Mucosa of descending colon (tissue), 3 donors: ENCODE measurements at regions not wholly inside any gene's neighbourhood (a gene's known extent, or its start where the extent isn't known, plus 50 kb on each side); places are given as distances from the start of the nearest gene placed in this dataset.

Experiments
- ATAC-seq: fragments of 200-7000 bp; cut with Tn5 transposase; one replicate; pipeline ENCODE4 v1.9.1; 2020; ENCODE audit warnings: mild to moderate bottlenecking, moderate library complexity
- DNase-seq, 3 donors: peaks; one replicate each; pipeline ENCODE4 v3.0.0-alpha.2; 2020
- H3K36me3 ChIP-seq: fragments of 200-600 bp; one replicate; pipeline ENCODE4 v1.8.0; 2021; ENCODE audit warnings: low read depth, mild to moderate bottlenecking
- H3K4me1 ChIP-seq: fragments of 200-600 bp; one replicate; pipeline ENCODE4 v1.8.0; 2021; ENCODE audit warnings: low read depth, mild to moderate bottlenecking
- H3K4me3 ChIP-seq: fragments of 200-600 bp; one replicate; pipeline ENCODE4 v1.8.0; 2021; ENCODE audit warnings: mild to moderate bottlenecking
- H3K9me3 ChIP-seq: fragments of 200-600 bp; one replicate; pipeline ENCODE4 v1.8.0; 2021; ENCODE audit warnings: mild to moderate bottlenecking
- intact Hi-C, 2 donors: fragments of 100-400 bp; cut with DNase I in 1 of 2; cut with micrococcal nuclease in 1 of 2; formaldehyde crosslinking; loops; one replicate each; pipeline versions ENCODE4 v1.11.0 to v1.11.1; 2022; cut with DNase I, micrococcal nuclease
- TF ChIP-seq, protein P1 (sequence below): fragments of 200-600 bp; IDR thresholded peaks from one replicate; pipeline ENCODE4 v1.8.0; 2022; ENCODE audit warnings: antibody characterized with exemption, mild to moderate bottlenecking
- donor health status: DM: no; HTN: no; CAD: no; lungs with moderate emphysema.
- donor health status: DM: no; HTN: no; CAD: no.
- donor health status: DM: no; HTN: yes; CAD: no.

DNA sequence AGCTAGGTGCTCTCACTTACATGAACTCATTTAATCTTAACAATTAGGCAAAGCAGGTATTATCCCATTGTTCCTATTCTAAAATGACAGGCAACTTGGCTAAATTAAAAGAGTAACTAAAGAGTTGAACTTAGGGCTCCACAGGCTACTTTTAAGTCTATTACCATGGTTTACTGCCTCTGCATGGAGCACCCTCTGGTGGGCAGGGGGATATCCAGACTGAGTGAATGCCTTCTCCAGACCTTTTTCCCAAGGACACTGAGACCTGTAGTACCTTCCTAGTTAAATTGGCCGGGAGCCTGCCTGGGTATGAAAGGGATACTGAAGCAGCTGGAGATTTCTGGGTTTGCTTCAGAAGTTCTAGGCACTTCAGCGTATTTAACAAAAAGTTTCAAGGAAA, 238.1 kb downstream of the ELAVL2 start:
- TF ChIP-seq, protein P1, sequence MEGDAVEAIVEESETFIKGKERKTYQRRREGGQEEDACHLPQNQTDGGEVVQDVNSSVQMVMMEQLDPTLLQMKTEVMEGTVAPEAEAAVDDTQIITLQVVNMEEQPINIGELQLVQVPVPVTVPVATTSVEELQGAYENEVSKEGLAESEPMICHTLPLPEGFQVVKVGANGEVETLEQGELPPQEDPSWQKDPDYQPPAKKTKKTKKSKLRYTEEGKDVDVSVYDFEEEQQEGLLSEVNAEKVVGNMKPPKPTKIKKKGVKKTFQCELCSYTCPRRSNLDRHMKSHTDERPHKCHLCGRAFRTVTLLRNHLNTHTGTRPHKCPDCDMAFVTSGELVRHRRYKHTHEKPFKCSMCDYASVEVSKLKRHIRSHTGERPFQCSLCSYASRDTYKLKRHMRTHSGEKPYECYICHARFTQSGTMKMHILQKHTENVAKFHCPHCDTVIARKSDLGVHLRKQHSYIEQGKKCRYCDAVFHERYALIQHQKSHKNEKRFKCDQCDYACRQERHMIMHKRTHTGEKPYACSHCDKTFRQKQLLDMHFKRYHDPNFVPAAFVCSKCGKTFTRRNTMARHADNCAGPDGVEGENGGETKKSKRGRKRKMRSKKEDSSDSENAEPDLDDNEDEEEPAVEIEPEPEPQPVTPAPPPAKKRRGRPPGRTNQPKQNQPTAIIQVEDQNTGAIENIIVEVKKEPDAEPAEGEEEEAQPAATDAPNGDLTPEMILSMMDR, result no peak
- no peaks in the 10 kb centered on the region for H3K9me3 ChIP-seq
- no peak overlapping the region for H3K4me3 ChIP-seq
- intact Hi-C loops, result no loop called here
- H3K36me3 ChIP-seq, result no peaks in the 10 kb centered on the region
- ATAC-seq (no peak), DNase-seq (no peak)
- no peaks in the 10 kb centered on the region for H3K4me1 ChIP-seq

DNA sequence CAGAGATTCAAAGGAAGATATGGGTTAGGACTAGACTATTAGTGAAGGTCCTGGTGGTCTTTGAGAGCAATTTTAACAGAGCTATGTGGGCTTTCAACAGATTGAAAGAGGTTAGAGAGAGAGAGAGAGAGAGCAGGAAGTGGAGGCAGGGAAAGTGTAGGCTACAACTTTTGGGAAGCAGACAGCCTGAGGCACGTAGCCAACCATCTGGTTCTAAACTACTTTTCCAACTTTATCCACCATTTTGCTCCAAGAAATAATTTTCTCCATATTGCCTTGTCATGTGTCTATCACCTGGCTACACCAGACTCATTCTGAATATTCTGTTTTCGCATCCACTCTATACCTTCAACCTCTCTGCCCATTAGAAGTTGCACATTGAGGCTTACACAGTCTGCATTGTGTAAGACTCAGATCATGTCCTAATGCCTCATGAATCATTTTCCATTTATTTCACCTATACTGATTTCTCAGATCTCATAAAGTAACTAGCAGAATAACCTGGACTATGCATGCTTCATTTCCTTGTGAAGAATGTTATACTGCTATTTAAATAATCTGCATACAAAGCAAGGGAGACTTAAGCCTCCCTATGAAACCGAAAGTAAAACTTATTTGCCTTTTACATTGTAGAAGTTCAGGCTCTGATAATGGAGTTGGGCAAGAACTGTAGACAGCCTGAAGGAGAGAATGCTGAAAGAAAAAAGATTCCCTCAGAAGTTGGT, 235.6 kb downstream of the ELAVL2 start:
- no peak overlapping the region for H3K4me3 ChIP-seq
- TF ChIP-seq, protein P1, result no peak

DNA sequence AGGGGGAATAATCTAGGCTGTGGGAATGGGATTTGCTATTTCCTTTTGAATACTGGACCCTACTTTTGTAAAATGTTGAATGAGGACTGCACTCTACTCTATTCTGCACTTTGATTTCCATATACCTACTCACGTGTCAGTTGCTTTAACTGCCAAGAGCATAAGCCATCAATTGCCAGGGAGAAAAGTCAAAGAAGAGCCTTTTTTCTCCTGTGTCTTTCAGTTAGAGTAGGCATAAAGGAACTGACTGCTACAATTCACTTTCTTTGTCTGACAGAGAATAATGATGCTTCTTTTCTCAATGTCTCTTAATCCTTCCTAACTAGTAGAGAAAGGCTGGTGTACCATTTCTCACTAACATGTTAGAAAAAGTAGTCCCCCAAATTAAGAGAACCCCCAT, 231.6 kb downstream of the ELAVL2 start:
- no peaks in the 10 kb centered on the region for H3K9me3 ChIP-seq
- no peaks in the 10 kb centered on the region for H3K36me3 ChIP-seq
- no peak for DNase-seq
- H3K4me1 ChIP-seq, result no peaks in the 10 kb centered on the region
- intact Hi-C loops, result no loop called here
- no peak overlapping the region for H3K4me3 ChIP-seq
- TF ChIP-seq, protein P1, result no peak
- no peak for ATAC-seq

More for the DNA sequence above, 235.6 kb downstream of the ELAVL2 start:
- Histone ChIP-seq H3K9me3 (no peaks in the 10 kb centered on the region), H3K4me1 (no peaks in the 10 kb centered on the region), H3K36me3 (no peaks in the 10 kb centered on the region)
- intact Hi-C loops, result no loop called here
- DNase-seq, result no peak
- peak; percentile 85 for ATAC-seq

DNA sequence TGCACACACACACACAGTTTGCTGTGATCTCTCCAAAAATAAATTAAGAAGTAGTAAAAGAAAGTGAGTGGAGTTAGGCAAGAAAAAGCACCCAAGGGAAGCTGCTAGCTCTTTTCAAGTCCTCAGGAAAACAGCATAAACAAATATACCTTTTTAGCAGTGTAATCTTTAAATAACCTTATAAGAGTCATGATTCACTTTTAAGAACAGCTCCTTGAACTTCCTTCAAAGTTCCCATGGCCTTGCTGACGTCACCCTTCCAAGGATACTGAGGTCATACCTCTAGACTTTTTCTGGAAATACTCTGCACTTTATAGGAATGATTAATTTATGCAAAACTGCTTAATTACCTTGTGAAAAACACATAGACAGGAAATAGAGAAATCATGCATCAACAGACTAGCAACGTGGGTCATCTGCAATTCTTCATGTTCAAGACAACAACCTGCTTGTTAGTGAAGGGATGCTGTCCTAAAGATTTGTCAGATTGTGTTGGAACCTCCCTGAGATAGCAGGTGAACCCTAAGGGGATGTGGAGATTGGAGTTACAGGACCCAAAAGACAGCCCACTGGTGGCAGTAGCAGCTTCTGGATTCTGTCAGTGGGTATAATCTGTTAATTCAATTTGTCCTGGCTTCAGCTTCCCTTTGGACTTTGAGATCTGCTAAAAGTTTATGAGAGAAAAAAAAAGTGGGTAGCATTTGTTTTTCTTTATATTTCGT, 229.0 kb downstream of the ELAVL2 start:
- Histone ChIP-seq H3K4me3 (no peak overlapping the region), H3K4me1 (no peaks in the 10 kb centered on the region), H3K36me3 (no peaks in the 10 kb centered on the region), H3K9me3 (no peaks in the 10 kb centered on the region)
- ATAC-seq (no peak), DNase-seq (no peak)
- intact Hi-C loops, result no loop called here
- TF ChIP-seq, protein P1, result no peak

DNA sequence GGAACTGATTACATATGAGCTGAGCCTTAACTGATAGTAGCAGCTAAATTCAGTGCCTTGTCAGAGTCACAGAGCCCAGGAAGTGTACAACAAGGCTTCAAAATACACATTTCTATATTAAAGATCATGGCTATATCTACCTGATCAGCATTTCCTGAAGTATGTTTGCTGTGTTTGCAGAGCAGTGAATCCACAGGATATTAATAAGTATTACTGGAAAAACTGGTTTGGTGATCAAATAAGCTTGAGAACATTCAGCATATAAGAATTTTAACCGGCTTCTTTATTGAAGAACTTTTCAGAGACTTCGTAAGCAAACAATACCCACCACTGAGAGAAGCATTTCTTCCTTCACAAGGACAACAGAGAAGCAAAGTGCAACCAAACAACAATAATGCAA, 227.0 kb downstream of the ELAVL2 start:
- intact Hi-C loops, result no loop called here
- TF ChIP-seq, protein P1, result no peak
- H3K9me3 ChIP-seq, result no peaks in the 10 kb centered on the region
- ATAC-seq (no peak), DNase-seq (no peak)
- H3K4me3 ChIP-seq, result no peak overlapping the region
- no peaks in the 10 kb centered on the region for H3K4me1 ChIP-seq
- no peaks in the 10 kb centered on the region for H3K36me3 ChIP-seq
